ENCODE measurements at regions not wholly inside any gene's neighbourhood (a gene's known extent, or its start where the extent isn't known, plus 50 kb on each side); places are given as distances from the start of the nearest gene placed in this dataset.
"Not testable (repeated sequence)": the region's sequence is repeated elsewhere in the genome, so short reads cannot be mapped to it uniquely, and the experiment has no call there.

GRCh38 chr2:150702791-150703190, 215.3 kb upstream of the RND3 start:
- DNase-seq (ENCODE audit: low spot score): no peak

GRCh38 chr2:150700666-150701580, 213.5 kb upstream of the RND3 start:
- no peak for DNase-seq (ENCODE audit: low spot score)

- DNase-seq (ENCODE audit: low spot score): no peak
Measured at GRCh38 chr2:150699218-150699617, 211.8 kb upstream of the RND3 start.

GRCh38 chr2:150698016-150698661, 210.7 kb upstream of the RND3 start:
- no peak for DNase-seq (ENCODE audit: low spot score)

GRCh38 chr2:150697596-150697995, 210.1 kb upstream of the RND3 start:
- no peak for DNase-seq (ENCODE audit: low spot score)

GRCh38 chr2:150695451-150696135, 208.1 kb upstream of the RND3 start:
- DNase-seq (ENCODE audit: low spot score): no peak

GRCh38 chr2:150693556-150693955, 206.1 kb upstream of the RND3 start:
- DNase-seq (ENCODE audit: low spot score): no peak

GRCh38 chr2:150690870-150691269, 203.4 kb upstream of the RND3 start:
- no peak for DNase-seq (ENCODE audit: low spot score)

- DNase-seq (ENCODE audit: low spot score): no peak
Measured at GRCh38 chr2:150690261-150690660, 202.8 kb upstream of the RND3 start.

GRCh38 chr2:150689590-150689989, 202.1 kb upstream of the RND3 start:
- no peak for DNase-seq (ENCODE audit: low spot score)

- no peak for DNase-seq (ENCODE audit: low spot score)
Measured at GRCh38 chr2:150688016-150688415, 200.5 kb upstream of the RND3 start.

GRCh38 chr2:150686391-150686790, 198.9 kb upstream of the RND3 start:
- DNase-seq (ENCODE audit: low spot score): no peak

GRCh38 chr2:150681120-150681804, 193.8 kb upstream of the RND3 start:
- no peak for DNase-seq (ENCODE audit: low spot score)

- no peak for DNase-seq (ENCODE audit: low spot score)
Measured at GRCh38 chr2:150679456-150680120, 192.1 kb upstream of the RND3 start.

- DNase-seq (ENCODE audit: low spot score): no peak
Measured at GRCh38 chr2:150677551-150677950, 190.1 kb upstream of the RND3 start.

- DNase-seq (ENCODE audit: low spot score): no peak
Measured at GRCh38 chr2:150676747-150677383, 189.4 kb upstream of the RND3 start.

GRCh38 chr2:150675807-150676206, 188.3 kb upstream of the RND3 start:
- DNase-seq (ENCODE audit: low spot score): no peak

- no peak for DNase-seq (ENCODE audit: low spot score)
Measured at GRCh38 chr2:150674283-150674682, 186.8 kb upstream of the RND3 start.

GRCh38 chr2:150672311-150672710, 184.8 kb upstream of the RND3 start:
- DNase-seq (ENCODE audit: low spot score): no peak

- no peak for DNase-seq (ENCODE audit: low spot score)
Measured at GRCh38 chr2:150669492-150669891, 182.0 kb upstream of the RND3 start.

- not testable (repeated sequence) for DNase-seq (ENCODE audit: low spot score)
Measured at GRCh38 chr2:150667039-150667438, 179.6 kb upstream of the RND3 start.

Measured in SW480 (cell line).